H1 (cell line): ENCODE measurements at regions not wholly inside any gene's neighbourhood (a gene's known extent, or its start where the extent isn't known, plus 50 kb on each side); places are given as distances from the start of the nearest gene placed in this dataset.

ENCODE experiments used
- BCL11A ChIP-seq, 2 experiments: IDR thresholded peaks; one replicate each; pipeline ENCODE4 v1.6.1; 2011; ENCODE audit warnings: low read depth in 2 of 2, low read length in 2 of 2, mild to moderate bottlenecking in 2 of 2
- EP300 ChIP-seq, 2 experiments: IDR thresholded peaks; 1 replicate in 1 of 2; 2 replicates in 1 of 2; pipeline ENCODE4 v1.6.1; 2011 to 2012; ENCODE audit warnings: low read depth in 2 of 2, low read length in 2 of 2, mild to moderate bottlenecking in 2 of 2, borderline replicate concordance in 1 of 2, inconsistent platforms in 1 of 2, moderate library complexity in 1 of 2
- EZH2 ChIP-seq: fragments of 200-600 bp; sonication (generic); IDR thresholded peaks from 2 replicates; pipeline ENCODE4 v1.7.1; 2012; ENCODE audit warnings: low read depth, mild to moderate bottlenecking, moderate library complexity, low read length, inconsistent platforms; ENCODE audit not compliant: severe bottlenecking
- GTF2F1 ChIP-seq: IDR thresholded peaks from 2 replicates; pipeline ENCODE4 v1.6.1; 2012; ENCODE audit warnings: low read depth, low read length, improper control_type of control experiment, borderline replicate concordance
- JUND ChIP-seq: IDR thresholded peaks from 2 replicates; pipeline ENCODE4 v1.6.1; 2011; ENCODE audit warnings: mild to moderate bottlenecking, improper control_type of control experiment, low read length
- PHF8 ChIP-seq: fragments of 200-600 bp; sonication (generic); conservative IDR thresholded peaks from 2 replicates; pipeline ENCODE4 v1.7.1; 2012; ENCODE audit warnings: low read depth, mild to moderate bottlenecking, inconsistent platforms, low read length, moderate library complexity
- POLR2AphosphoS5 ChIP-seq: IDR thresholded peaks from 2 replicates; pipeline ENCODE4 v1.6.1; 2011; ENCODE audit warnings: low read depth, low read length
- RAD21 ChIP-seq, 2 experiments: IDR thresholded peaks in 1 of 2; conservative IDR thresholded peaks in 1 of 2; 2 replicates each; pipeline ENCODE4 v1.6.1; 2011; ENCODE audit warnings: low read depth in 2 of 2, low read length in 2 of 2, improper control_type of control experiment in 1 of 2, inconsistent platforms in 1 of 2, mild to moderate bottlenecking in 1 of 2, moderate library complexity in 1 of 2
- SP1 ChIP-seq: IDR thresholded peaks from 2 replicates; pipeline ENCODE4 v1.6.1; 2011; ENCODE audit warnings: low read depth, low read length
- SP4 ChIP-seq: IDR thresholded peaks from 2 replicates; pipeline ENCODE4 v1.6.1; 2012; ENCODE audit warnings: low read length, inconsistent platforms
- ZNF274 ChIP-seq: IDR thresholded peaks from 2 replicates; pipeline ENCODE4 v1.7.0; 2012; ENCODE audit warnings: low read length, borderline replicate concordance; ENCODE audit errors: extremely low read depth
- TF ChIP-seq, protein P1 (sequence below), 3 experiments: IDR thresholded peaks; 1 replicate in 2 of 3; 2 replicates in 1 of 3; pipeline versions ENCODE4 v1.5.1 to v1.6.1; 2011; ENCODE audit warnings: low read length in 3 of 3, mild to moderate bottlenecking in 3 of 3, inconsistent platforms in 2 of 3, low read depth in 1 of 3, moderate library complexity in 1 of 3; ENCODE audit not compliant: insufficient read depth in 1 of 3; ENCODE audit errors: control extremely low read depth in 1 of 3
- TF ChIP-seq, protein P2 (sequence below): IDR thresholded peaks from 2 replicates; pipeline ENCODE4 v1.6.1; 2012; ENCODE audit warnings: inconsistent platforms

DNA sequence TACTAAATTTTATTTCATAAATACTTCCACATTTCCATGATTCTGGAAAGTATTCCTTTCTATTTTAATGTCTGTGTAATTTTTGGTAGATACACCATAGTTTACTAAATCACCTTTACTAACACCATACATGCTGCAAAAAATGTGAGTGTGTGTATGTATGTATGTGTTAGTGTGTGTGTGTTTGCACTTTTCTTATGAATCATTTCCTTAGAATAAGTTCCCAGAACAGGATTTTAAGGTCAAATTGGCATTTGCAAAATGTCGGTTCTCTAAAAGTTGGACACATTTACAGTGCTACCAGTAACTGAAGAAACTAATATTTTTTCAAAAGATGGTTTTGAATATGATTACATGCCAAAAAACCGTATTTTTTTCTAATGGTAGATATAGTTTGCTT, 137.1 kb downstream of the CYB561 start:
- TF ChIP-seq JUND, result no peak
- TF ChIP-seq, protein P1, sequence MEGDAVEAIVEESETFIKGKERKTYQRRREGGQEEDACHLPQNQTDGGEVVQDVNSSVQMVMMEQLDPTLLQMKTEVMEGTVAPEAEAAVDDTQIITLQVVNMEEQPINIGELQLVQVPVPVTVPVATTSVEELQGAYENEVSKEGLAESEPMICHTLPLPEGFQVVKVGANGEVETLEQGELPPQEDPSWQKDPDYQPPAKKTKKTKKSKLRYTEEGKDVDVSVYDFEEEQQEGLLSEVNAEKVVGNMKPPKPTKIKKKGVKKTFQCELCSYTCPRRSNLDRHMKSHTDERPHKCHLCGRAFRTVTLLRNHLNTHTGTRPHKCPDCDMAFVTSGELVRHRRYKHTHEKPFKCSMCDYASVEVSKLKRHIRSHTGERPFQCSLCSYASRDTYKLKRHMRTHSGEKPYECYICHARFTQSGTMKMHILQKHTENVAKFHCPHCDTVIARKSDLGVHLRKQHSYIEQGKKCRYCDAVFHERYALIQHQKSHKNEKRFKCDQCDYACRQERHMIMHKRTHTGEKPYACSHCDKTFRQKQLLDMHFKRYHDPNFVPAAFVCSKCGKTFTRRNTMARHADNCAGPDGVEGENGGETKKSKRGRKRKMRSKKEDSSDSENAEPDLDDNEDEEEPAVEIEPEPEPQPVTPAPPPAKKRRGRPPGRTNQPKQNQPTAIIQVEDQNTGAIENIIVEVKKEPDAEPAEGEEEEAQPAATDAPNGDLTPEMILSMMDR (IDR thresholded peaks at IDR 0.05; ENCODE audit: control extremely low read depth in 1 of 3, insufficient read depth in 1 of 3, low read depth in 1 of 3, low read length in 3 of 3), result no peak
- TF ChIP-seq POLR2AphosphoS5, result no peak
- TF ChIP-seq EZH2, result no peak
- no peak for TF ChIP-seq SP1
- no peak for TF ChIP-seq RAD21 (IDR thresholded peaks at IDR 0.05 in 1 of 2, conservative IDR thresholded peaks at IDR 0.05 in 1 of 2; ENCODE audit: low read depth in 2 of 2, low read length in 2 of 2)
- TF ChIP-seq ZNF274, result no peak
- no peak for TF ChIP-seq PHF8
- TF ChIP-seq SP4, result no peak
- TF ChIP-seq, protein P2, sequence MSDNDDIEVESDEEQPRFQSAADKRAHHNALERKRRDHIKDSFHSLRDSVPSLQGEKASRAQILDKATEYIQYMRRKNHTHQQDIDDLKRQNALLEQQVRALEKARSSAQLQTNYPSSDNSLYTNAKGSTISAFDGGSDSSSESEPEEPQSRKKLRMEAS, result no peak
- TF ChIP-seq GTF2F1, result no peak
- TF ChIP-seq EP300 (IDR thresholded peaks at IDR 0.05; ENCODE audit: borderline replicate concordance in 1 of 2, low read depth in 2 of 2, low read length in 2 of 2), result no peak
- TF ChIP-seq BCL11A (IDR thresholded peaks at IDR 0.05; ENCODE audit: low read depth in 2 of 2, low read length in 2 of 2), result no peak
